ENCODE measurements at regions not wholly inside any gene's neighbourhood (a gene's known extent, or its start where the extent isn't known, plus 50 kb on each side); places are given as distances from the start of the nearest gene placed in this dataset.

DNA sequence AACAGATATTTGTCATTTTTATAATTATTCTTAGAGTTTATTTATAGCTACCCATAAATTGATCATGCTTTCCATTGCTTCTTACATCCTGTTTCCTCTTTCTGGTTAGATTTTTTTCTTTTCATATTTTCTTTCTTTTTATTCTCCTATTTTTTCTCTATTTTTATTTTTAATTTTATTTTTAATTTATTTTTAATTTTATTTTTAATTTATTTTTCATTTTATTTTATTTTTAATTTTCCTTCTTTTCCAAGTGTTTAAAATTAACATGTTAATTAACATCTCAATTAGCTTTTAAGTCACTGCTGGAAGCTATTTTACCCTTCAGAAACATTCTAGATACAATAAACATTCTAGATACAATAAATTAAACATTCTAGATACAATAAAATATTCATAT is 269.6 kb downstream of the B3GLCT start:
- Histone ChIP-seq H3K4me1 (ENCODE audit: control insufficient read depth, insufficient read depth, low read length) (no peaks in the 10 kb centered on the region), H3K27me3 (ENCODE audit: control insufficient read depth, insufficient read depth) (no peaks in the 10 kb centered on the region), H3K4me3 (ENCODE audit: low read length) (no peak overlapping the region), H3K27ac (ENCODE audit: low read length) (no peak overlapping the region), H3K9me3 (ENCODE audit: control insufficient read depth, low read length) (no peaks in the 10 kb centered on the region)
- intact Hi-C loops (cut with DNase I): no loop called here
- no peak for DNase-seq
- ATAC-seq: no peak

DNA sequence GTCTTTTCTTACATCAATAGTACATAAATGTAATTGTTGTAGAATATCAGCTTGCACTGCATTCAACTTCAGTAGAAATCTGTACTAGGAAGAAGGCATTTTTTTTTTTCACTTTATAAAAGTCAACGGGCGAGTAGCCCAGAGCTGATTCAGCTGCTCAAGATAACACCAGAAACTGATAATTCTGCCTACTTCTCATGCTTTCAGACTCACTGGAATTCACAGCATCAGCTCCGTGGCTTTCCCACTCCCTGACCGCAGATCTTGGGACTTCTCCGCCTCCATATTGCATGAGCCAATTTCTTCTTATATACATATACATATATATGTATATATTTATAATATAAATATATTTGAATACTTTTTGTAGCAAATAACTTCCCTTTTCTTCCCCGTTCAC is 263.1 kb upstream of the RXFP2 start:
- WGBS: 16% methylated on average over 6 of the region's 6 CpGs
- no peak overlapping the region for H3K4me3 ChIP-seq (ENCODE audit: low read length)
- ATAC-seq (peak; percentile 71 to 84), DNase-seq (peak; percentile 39 to 79 (median 40))
- intact Hi-C loops (cut with DNase I): no loop called here
- H3K27ac ChIP-seq (ENCODE audit: low read length): no peak overlapping the region
- H3K4me1 ChIP-seq (ENCODE audit: control insufficient read depth, insufficient read depth, low read length): no peaks in the 10 kb centered on the region
- no peaks in the 10 kb centered on the region for H3K9me3 ChIP-seq (ENCODE audit: control insufficient read depth, low read length)
- no peaks in the 10 kb centered on the region for H3K27me3 ChIP-seq (ENCODE audit: control insufficient read depth, insufficient read depth)

DNA sequence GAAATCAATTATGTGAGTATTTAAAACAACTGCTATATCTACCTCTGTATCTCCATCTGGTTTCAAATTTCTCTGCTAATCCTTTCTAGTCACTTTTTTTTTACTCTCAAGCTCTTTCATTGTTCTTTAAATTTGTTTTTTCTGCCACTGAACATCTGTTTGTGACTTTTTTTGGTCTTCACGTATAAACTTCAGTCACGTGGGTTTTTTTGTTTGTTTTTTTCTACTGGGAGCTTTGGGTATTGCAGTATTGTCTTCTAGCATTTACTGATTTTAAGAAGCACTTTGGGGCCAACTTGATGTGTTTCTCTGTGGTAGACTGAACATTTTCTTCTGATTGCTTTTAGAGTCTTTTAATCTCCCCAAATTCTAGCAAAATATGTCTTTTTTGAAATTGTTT is 262.6 kb upstream of the RXFP2 start:
- DNase-seq (no peak), ATAC-seq (no peak)
- Histone ChIP-seq H3K4me1 (ENCODE audit: control insufficient read depth, insufficient read depth, low read length) (no peaks in the 10 kb centered on the region), H3K9me3 (ENCODE audit: control insufficient read depth, low read length) (no peaks in the 10 kb centered on the region), H3K27ac (ENCODE audit: low read length) (no peak overlapping the region), H3K27me3 (ENCODE audit: control insufficient read depth, insufficient read depth) (no peaks in the 10 kb centered on the region), H3K4me3 (ENCODE audit: low read length) (no peak overlapping the region)
- WGBS: 17% methylated on average over 2 of the region's 2 CpGs
- intact Hi-C loops (cut with DNase I): no loop called here

DNA sequence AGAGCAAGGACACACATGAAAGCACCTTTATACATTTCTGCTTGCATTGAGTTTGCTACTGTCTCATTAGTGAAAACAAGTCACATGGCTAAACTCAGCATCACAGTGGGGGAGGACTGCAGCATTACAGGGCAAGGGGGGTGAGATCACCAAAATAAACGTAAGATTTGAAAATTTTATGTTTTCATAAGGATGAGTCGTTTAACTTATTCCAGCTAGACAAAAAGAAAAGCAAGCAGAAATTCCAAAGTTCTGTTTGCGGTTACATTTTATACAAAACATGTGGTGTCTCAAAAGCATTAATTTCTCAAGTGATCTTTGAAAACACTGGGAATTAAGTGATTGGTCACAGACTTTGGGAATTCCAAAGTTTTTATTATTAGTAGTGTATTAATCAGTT is 261.4 kb upstream of the RXFP2 start:
- no peak for ATAC-seq

DNA sequence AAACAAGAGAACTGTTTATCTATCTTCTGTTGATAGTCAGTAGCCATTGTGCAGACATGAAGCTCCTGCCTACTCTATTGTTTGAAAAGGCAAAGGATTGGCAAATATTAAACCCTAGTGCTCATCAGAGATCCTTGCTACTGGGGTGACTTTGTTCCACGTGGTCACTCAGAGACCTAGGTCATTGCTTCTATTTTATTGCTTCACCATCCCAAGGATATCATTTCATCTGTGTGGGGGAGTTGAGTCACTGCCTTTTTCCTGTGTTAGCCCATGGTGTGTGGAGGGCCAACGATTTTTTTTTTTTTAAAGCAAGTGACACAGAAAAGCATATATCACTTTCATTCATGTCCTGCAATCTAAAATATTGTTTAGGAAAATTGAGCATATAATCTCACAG is 254.1 kb upstream of the RXFP2 start:
- no peaks in the 10 kb centered on the region for H3K9me3 ChIP-seq (ENCODE audit: control insufficient read depth, low read length)
- peak; percentile 22 to 90 for ATAC-seq
- intact Hi-C loops (cut with DNase I): no loop called here
- H3K4me1 ChIP-seq (ENCODE audit: control insufficient read depth, insufficient read depth, low read length): no peaks in the 10 kb centered on the region
- H3K27ac ChIP-seq (ENCODE audit: low read length): no peak overlapping the region
- 42% methylated on average over 2 of the region's 2 CpGs for WGBS
- H3K4me3 ChIP-seq (ENCODE audit: low read length): no peak overlapping the region
- H3K27me3 ChIP-seq (ENCODE audit: control insufficient read depth, insufficient read depth): no peaks in the 10 kb centered on the region
- no peak for DNase-seq

More for the DNA sequence above, 261.4 kb upstream of the RXFP2 start:
- Histone ChIP-seq H3K4me3 (ENCODE audit: low read length) (no peak overlapping the region), H3K4me1 (ENCODE audit: control insufficient read depth, insufficient read depth, low read length) (no peaks in the 10 kb centered on the region), H3K27ac (ENCODE audit: low read length) (no peak overlapping the region), H3K27me3 (ENCODE audit: control insufficient read depth, insufficient read depth) (no peaks in the 10 kb centered on the region), H3K9me3 (ENCODE audit: control insufficient read depth, low read length) (no peaks in the 10 kb centered on the region)
- DNase-seq: no peak
- WGBS: 62% methylated on average over 3 of the region's 3 CpGs
- intact Hi-C loops (cut with DNase I): no loop called here

DNA sequence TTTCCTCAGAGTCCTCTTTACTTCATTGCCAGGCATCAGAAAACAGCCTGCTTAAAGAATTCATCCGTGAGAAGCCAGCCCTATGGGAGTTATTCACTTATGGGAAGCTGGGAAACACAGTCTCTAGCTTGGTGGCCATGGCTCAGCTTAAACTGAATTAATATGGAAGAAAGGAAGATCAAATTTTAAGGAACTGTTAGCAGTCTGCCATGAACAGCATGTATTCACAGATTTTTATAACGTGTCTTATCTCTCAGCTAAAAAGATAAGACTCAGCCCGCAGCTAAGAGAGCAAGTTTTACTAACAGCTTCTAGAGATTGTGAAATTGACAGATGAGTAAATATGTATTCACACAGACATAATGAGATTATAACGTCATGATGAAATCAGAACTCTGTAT is 253.7 kb upstream of the RXFP2 start:
- Histone ChIP-seq H3K4me3 (ENCODE audit: low read length) (no peak overlapping the region), H3K27me3 (ENCODE audit: control insufficient read depth, insufficient read depth) (no peaks in the 10 kb centered on the region), H3K9me3 (ENCODE audit: control insufficient read depth, low read length) (no peaks in the 10 kb centered on the region), H3K27ac (ENCODE audit: low read length) (no peak overlapping the region), H3K4me1 (ENCODE audit: control insufficient read depth, insufficient read depth, low read length) (no peaks in the 10 kb centered on the region)
- ATAC-seq (peak; percentile 43 to 64), DNase-seq (no peak)
- 16% methylated on average over 4 of the region's 4 CpGs for WGBS
- intact Hi-C loops (cut with DNase I): no loop called here

DNA sequence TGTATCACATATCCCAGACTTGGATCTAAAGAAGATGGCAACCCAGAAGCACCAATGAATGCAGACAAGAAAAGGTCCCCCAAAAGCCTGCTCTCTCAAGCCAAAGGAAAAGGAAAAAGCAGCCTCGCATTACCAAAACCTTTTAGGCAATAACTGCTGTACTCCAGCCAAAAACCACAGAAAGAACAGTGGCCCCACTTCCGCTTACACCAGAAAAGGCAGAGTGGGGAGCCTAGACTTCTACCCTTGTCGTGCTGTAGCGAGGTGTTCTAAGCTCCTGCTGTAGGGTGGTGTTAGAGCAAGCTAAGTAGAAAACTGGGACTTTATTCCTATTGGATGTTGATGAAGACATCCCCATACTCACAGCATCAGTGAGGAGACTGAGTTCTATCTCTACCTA is 244.0 kb upstream of the RXFP2 start:
- H3K27ac ChIP-seq (ENCODE audit: low read length): no peak overlapping the region
- DNase-seq (no peak), ATAC-seq (no peak)
- H3K27me3 ChIP-seq (ENCODE audit: control insufficient read depth, insufficient read depth): no peaks in the 10 kb centered on the region
- 85% methylated on average over 4 of the region's 4 CpGs for WGBS
- H3K4me1 ChIP-seq (ENCODE audit: control insufficient read depth, insufficient read depth, low read length): no peaks in the 10 kb centered on the region
- H3K9me3 ChIP-seq (ENCODE audit: control insufficient read depth, low read length): no peaks in the 10 kb centered on the region
- intact Hi-C loops (cut with DNase I): no loop called here
- no peak overlapping the region for H3K4me3 ChIP-seq (ENCODE audit: low read length)

DNA sequence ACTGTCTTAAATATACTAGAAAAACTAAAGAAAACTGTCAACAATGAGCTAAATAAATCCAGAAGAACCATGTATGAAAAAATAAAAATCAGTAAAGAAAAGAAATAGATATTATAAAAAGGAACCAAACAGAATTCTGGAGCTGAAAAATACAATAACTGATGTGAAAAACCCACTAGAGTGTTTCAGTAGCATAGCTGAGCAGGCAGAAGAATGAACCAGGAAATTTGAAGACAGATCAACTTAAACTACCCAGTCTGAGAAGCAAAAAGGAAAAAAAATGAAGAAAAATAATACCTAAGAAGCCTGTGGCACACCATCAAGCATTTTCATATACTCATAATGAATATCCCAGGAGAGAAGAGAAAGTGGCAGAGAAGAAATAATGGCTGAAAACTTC is 240.1 kb upstream of the RXFP2 start:
- Histone ChIP-seq H3K4me3 (ENCODE audit: low read length) (no peak overlapping the region), H3K9me3 (ENCODE audit: control insufficient read depth, low read length) (no peaks in the 10 kb centered on the region), H3K27me3 (ENCODE audit: control insufficient read depth, insufficient read depth) (no peaks in the 10 kb centered on the region), H3K27ac (ENCODE audit: low read length) (no peak overlapping the region), H3K4me1 (ENCODE audit: control insufficient read depth, insufficient read depth, low read length) (no peaks in the 10 kb centered on the region)
- intact Hi-C loops (cut with DNase I): no loop called here
- ATAC-seq (no peak), DNase-seq (no peak)

DNA sequence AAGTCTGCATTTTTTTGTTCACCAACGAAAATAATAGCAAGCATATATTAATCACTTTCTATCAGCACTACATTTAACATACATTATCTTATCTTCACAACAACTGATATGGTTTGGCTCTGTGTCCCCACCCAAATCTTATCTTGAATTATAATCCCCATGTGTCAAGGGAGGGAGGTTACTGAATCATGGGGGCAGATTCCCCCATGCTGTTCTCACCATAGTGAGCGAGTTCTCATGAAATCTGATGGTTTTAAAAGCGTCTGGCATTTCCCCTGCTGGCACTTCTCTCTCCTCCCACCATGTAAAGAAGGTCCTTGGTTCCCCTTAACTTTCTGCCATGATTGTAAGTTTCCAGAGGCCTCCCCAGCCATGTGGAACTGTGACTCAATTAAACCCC is 235.7 kb upstream of the RXFP2 start:
- no peaks in the 10 kb centered on the region for H3K4me1 ChIP-seq (ENCODE audit: control insufficient read depth, insufficient read depth, low read length)
- intact Hi-C loops (cut with DNase I): no loop called here
- no peaks in the 10 kb centered on the region for H3K9me3 ChIP-seq (ENCODE audit: control insufficient read depth, low read length)
- no peak for DNase-seq
- H3K4me3 ChIP-seq (ENCODE audit: low read length): no peak overlapping the region
- no peaks in the 10 kb centered on the region for H3K27me3 ChIP-seq (ENCODE audit: control insufficient read depth, insufficient read depth)
- ATAC-seq: no peak
- 60% methylated on average over 3 of the region's 3 CpGs for whole genome bisulfite sequencing
- H3K27ac ChIP-seq (ENCODE audit: low read length): no peak overlapping the region

DNA sequence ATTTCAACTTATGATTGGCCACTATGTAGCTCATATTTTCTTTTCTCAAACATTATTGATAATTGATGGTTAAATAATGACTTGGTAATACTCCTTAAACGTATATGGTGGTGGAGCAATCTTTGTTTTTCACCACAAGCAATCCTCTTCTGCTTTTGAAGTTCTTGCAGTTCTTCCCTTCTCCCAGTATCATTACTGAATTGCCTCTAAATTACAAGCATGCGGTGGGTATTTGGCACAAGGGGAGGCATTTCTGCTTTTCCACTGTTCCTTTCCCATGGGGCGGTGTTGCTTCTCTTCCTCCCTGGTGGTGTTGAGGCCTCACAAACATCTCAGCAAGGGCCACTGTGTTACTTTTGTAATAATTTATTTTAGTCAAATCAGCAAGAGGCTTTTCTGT is 234.4 kb upstream of the RXFP2 start:
- DNase-seq (no peak), ATAC-seq (no peak)
- Histone ChIP-seq H3K27me3 (ENCODE audit: control insufficient read depth, insufficient read depth) (no peaks in the 10 kb centered on the region), H3K4me3 (ENCODE audit: low read length) (no peak overlapping the region), H3K27ac (ENCODE audit: low read length) (no peak overlapping the region), H3K4me1 (ENCODE audit: control insufficient read depth, insufficient read depth, low read length) (no peaks in the 10 kb centered on the region), H3K9me3 (ENCODE audit: control insufficient read depth, low read length) (no peaks in the 10 kb centered on the region)
- intact Hi-C loops (cut with DNase I): no loop called here
- 70% methylated on average over 3 of the region's 3 CpGs for WGBS

DNA sequence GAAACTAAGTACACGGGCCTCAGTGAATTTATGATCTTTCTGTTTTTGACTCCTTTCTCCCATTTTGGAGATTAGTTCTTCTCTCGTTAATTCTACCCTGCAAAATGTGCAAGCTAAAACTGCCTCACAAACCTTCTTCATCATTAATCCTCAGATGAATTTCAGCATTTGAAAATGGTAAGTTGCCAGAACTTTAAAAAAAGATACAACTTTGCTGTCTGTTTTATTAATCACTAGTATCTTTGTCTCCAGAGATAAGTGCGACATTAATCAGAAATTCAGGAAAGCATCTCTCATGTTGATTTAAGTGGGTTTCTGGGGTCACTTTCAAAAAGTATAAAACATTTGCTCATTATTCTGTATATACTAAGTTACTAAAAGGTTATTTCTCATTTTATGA is 227.0 kb upstream of the RXFP2 start:
- Histone ChIP-seq H3K9me3 (ENCODE audit: control insufficient read depth, low read length) (no peaks in the 10 kb centered on the region), H3K27ac (ENCODE audit: low read length) (no peak overlapping the region), H3K4me1 (ENCODE audit: control insufficient read depth, insufficient read depth, low read length) (no peaks in the 10 kb centered on the region), H3K4me3 (ENCODE audit: low read length) (no peak overlapping the region), H3K27me3 (ENCODE audit: control insufficient read depth, insufficient read depth) (no peaks in the 10 kb centered on the region)
- no peak for ATAC-seq
- no peak for DNase-seq
- 57% methylated on average over 3 of the region's 3 CpGs for WGBS
- intact Hi-C loops (cut with DNase I): no loop called here

DNA sequence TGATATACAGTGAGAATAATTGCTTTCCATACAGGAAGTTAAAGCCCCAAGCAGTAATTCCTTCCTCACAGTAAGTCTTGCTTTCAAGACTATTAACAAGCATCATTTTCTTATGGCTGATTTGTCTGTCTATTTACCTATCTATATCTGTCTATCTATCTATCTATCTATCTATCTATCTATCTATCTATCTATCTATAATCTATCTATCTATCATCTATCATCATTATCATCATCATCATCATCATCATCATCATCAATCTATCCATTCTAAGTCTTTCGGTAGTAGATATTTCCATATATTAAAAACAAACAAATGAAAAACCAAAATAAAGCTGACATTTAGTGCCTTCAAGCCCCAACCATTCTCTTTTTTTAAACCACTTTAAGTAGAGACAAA is 224.4 kb upstream of the RXFP2 start:
- WGBS: 79% methylated on average over 1 of the region's 1 CpG
- H3K27me3 ChIP-seq (ENCODE audit: control insufficient read depth, insufficient read depth): no peaks in the 10 kb centered on the region
- no peak overlapping the region for H3K4me3 ChIP-seq (ENCODE audit: low read length)
- no peak overlapping the region for H3K27ac ChIP-seq (ENCODE audit: low read length)
- no peak for ATAC-seq
- H3K4me1 ChIP-seq (ENCODE audit: control insufficient read depth, insufficient read depth, low read length): no peaks in the 10 kb centered on the region
- intact Hi-C loops (cut with DNase I): no loop called here
- no peak for DNase-seq
- no peaks in the 10 kb centered on the region for H3K9me3 ChIP-seq (ENCODE audit: control insufficient read depth, low read length)
